OCI-LY7 (cell line): ENCODE measurements at regions not wholly inside any gene's neighbourhood (a gene's known extent, or its start where the extent isn't known, plus 50 kb on each side); places are given as distances from the start of the nearest gene placed in this dataset.

Experiments used
- BruUV-seq: library from RNA; stranded (reverse); fragments of 400-500 nt; replicated peaks from 2 replicates; lab custom pipeline; 2021; lab: Mats Ljungman, UMichigan
- CTCF ChIA-PET: fragments of 300-600 bp; sonication (Branson Sonifier 250); formaldehyde crosslinking; loops from one replicate; lab custom pipeline; 2022; ENCODE audit warnings: antibody characterized with exemption; ENCODE audit not compliant: unreplicated experiment; lab: Charles Lee
- POLR2A ChIA-PET: fragments of 300-600 bp; sonication (Branson Sonifier 250); formaldehyde crosslinking; loops from one replicate; lab custom pipeline; 2022; ENCODE audit warnings: antibody characterized with exemption; lab: Charles Lee
- DNase-seq: peaks from one replicate; pipeline ENCODE4 v3.0.0-alpha.2; 2015; ENCODE audit warnings: low spot score
- H2AFZ ChIP-seq: fragments of 200-600 bp; sonication (generic), shearing (Covaris generic); 2 replicates; pipeline ENCODE4 v1.6.1; 2014; ENCODE audit warnings: mild to moderate bottlenecking, antibody characterized with exemption, low read length, moderate library complexity
- H3K27ac ChIP-seq: fragments of 200-600 bp; sonication (generic); 2 replicates; pipeline ENCODE4 v1.5.1; 2014; ENCODE audit warnings: mixed run types, low read depth, mild to moderate bottlenecking, moderate library complexity, low read length, inconsistent platforms; ENCODE audit not compliant: poor library complexity, severe bottlenecking
- H3K36me3 ChIP-seq: fragments of 200-600 bp; sonication (generic); 2 replicates; pipeline ENCODE4 v1.6.1; 2014; ENCODE audit warnings: mild to moderate bottlenecking, antibody characterized with exemption, low read length, moderate library complexity, mixed read lengths; ENCODE audit not compliant: insufficient read depth
- H3K4me1 ChIP-seq: fragments of 200-600 bp; sonication (generic); 2 replicates; pipeline ENCODE4 v1.5.1; 2014; ENCODE audit warnings: mild to moderate bottlenecking, low read length; ENCODE audit not compliant: insufficient read depth, poor library complexity, severe bottlenecking
- H3K4me2 ChIP-seq: fragments of 200-600 bp; sonication (generic); 2 replicates; pipeline ENCODE4 v1.6.1; 2014; ENCODE audit warnings: mild to moderate bottlenecking, low read length
- H3K4me3 ChIP-seq: fragments of 200-600 bp; sonication (generic); 2 replicates; pipeline ENCODE4 v1.5.1; 2014; ENCODE audit warnings: mild to moderate bottlenecking, low read depth, low read length; ENCODE audit not compliant: poor library complexity, severe bottlenecking
- H3K79me2 ChIP-seq: fragments of 200-600 bp; sonication (generic); 2 replicates; pipeline ENCODE4 v1.6.1; 2016; ENCODE audit warnings: low read depth, mild to moderate bottlenecking, low read length, moderate library complexity, mixed read lengths; ENCODE audit not compliant: insufficient read depth
- H3K9me2 ChIP-seq: fragments of 200-600 bp; sonication (generic); 2 replicates; pipeline ENCODE4 v1.6.1; 2016; ENCODE audit warnings: mild to moderate bottlenecking, low read length, mixed read lengths; ENCODE audit not compliant: insufficient read depth
- H3K9me3 ChIP-seq: fragments of 200-600 bp; sonication (generic); 2 replicates; pipeline ENCODE4 v1.6.1; 2014; ENCODE audit warnings: mild to moderate bottlenecking, mixed run types, low read length, mixed read lengths
- H4K20me1 ChIP-seq: fragments of 200-600 bp; sonication (generic); 2 replicates; pipeline ENCODE4 v1.6.1; 2014; ENCODE audit warnings: mild to moderate bottlenecking, antibody characterized with exemption, low read length, moderate library complexity, mixed read lengths; ENCODE audit not compliant: insufficient read depth
- EZH2phosphoT487 ChIP-seq: fragments of 200-600 bp; sonication (generic); IDR thresholded peaks from 2 replicates; pipeline ENCODE4 v1.6.1; 2018; ENCODE audit warnings: low read depth, borderline replicate concordance, mild to moderate bottlenecking, mixed run types, antibody characterized with exemption, low read length, moderate library complexity, mixed read lengths
- intact Hi-C: fragments of 100-400 bp; cut with micrococcal nuclease; formaldehyde crosslinking; loops from one replicate; pipeline ENCODE4 v1.10.0; 2022; ENCODE audit not compliant: unreplicated experiment
- TF ChIP-seq, protein P1 (sequence below): fragments of 200-600 bp; sonication (generic); conservative IDR thresholded peaks from 2 replicates; pipeline ENCODE4 v1.5.1; 2014; ENCODE audit warnings: mild to moderate bottlenecking, antibody characterized with exemption, low read length, moderate library complexity, mixed read lengths

DNA sequence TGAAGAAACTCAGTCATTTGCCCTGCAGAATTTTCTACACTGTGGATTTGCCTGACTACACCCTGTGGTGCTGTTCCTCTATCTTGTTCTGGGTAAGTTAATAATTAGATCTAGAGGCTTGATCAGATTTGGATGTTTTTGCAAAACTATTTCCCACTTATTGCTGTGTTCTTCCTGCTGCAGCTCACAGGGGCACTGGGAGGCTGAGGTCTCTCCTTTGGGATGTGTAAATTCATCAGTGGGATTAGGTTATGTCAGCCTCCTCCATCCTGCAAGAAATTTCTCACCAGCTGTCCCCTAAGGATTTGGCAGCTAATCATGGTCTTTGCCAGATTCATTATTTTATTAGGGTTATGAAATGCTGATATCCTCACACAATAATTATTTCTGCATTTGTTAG is 148.1 kb upstream of the ZNF32 start:
- no peaks in the 10 kb centered on the region for H3K36me3 ChIP-seq
- no peak overlapping the region for H3K27ac ChIP-seq
- no TSS peak for BruUV-seq
- H3K4me2 ChIP-seq = no peak overlapping the region
- H3K79me2 ChIP-seq = no peaks in the 10 kb centered on the region
- no peaks in the 10 kb centered on the region for H4K20me1 ChIP-seq
- TF ChIP-seq, protein P1, sequence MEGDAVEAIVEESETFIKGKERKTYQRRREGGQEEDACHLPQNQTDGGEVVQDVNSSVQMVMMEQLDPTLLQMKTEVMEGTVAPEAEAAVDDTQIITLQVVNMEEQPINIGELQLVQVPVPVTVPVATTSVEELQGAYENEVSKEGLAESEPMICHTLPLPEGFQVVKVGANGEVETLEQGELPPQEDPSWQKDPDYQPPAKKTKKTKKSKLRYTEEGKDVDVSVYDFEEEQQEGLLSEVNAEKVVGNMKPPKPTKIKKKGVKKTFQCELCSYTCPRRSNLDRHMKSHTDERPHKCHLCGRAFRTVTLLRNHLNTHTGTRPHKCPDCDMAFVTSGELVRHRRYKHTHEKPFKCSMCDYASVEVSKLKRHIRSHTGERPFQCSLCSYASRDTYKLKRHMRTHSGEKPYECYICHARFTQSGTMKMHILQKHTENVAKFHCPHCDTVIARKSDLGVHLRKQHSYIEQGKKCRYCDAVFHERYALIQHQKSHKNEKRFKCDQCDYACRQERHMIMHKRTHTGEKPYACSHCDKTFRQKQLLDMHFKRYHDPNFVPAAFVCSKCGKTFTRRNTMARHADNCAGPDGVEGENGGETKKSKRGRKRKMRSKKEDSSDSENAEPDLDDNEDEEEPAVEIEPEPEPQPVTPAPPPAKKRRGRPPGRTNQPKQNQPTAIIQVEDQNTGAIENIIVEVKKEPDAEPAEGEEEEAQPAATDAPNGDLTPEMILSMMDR = no peak
- TF ChIP-seq EZH2phosphoT487 = no peak
- intact Hi-C loops = no loop called here
- no peak overlapping the region for H3K4me3 ChIP-seq
- no peaks in the 10 kb centered on the region for H3K4me1 ChIP-seq
- ChIA-PET CTCF (no interaction called here), POLR2A (interaction anchor here (0.7 kb wide), 1 partner anchor 114 kb away, joined by 7 read pairs; no protein-coding TSS in a partner anchor)
- DNase-seq = no peak
- no peaks in the 10 kb centered on the region for H3K9me2 ChIP-seq
- H2AFZ ChIP-seq = no peak overlapping the region
- no peaks in the 10 kb centered on the region for H3K9me3 ChIP-seq

DNA sequence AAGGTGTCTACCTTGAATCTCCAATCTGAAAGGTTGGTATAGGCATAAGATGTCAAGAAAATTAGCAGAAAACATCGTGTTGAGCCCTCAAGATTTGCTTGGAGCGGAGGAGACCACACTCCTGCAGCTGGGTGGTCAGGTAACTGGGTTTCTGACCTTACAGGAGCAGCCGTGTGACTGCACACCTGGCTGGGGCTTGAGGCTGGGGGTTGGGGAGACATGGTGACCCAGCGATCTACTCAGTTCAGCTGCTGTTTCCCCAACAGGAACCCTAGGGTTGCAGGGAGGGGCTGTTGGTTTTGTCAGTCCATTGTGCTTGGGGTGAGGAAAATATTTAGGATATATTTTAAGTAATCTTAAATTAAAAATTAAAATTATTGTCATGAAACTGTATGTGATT is 147.0 kb upstream of the ZNF32 start:
- TF ChIP-seq EZH2phosphoT487 = no peak
- TF ChIP-seq, protein P1 = no peak
- ChIA-PET POLR2A (interaction anchor here (0.7 kb wide), 1 partner anchor 1461 kb away, joined by 3 read pairs; no protein-coding TSS in a partner anchor), CTCF (no interaction called here)
- no peak for DNase-seq
- no peaks in the 10 kb centered on the region for H3K9me3 ChIP-seq
- no TSS peak for BruUV-seq
- H2AFZ ChIP-seq = no peak overlapping the region
- intact Hi-C loops = no loop called here
- H3K4me1 ChIP-seq = no peaks in the 10 kb centered on the region
- no peak overlapping the region for H3K27ac ChIP-seq
- no peak overlapping the region for H3K4me3 ChIP-seq
- H3K9me2 ChIP-seq = no peaks in the 10 kb centered on the region
- H3K79me2 ChIP-seq = no peaks in the 10 kb centered on the region
- no peaks in the 10 kb centered on the region for H4K20me1 ChIP-seq
- no peak overlapping the region for H3K4me2 ChIP-seq
- no peaks in the 10 kb centered on the region for H3K36me3 ChIP-seq

DNA sequence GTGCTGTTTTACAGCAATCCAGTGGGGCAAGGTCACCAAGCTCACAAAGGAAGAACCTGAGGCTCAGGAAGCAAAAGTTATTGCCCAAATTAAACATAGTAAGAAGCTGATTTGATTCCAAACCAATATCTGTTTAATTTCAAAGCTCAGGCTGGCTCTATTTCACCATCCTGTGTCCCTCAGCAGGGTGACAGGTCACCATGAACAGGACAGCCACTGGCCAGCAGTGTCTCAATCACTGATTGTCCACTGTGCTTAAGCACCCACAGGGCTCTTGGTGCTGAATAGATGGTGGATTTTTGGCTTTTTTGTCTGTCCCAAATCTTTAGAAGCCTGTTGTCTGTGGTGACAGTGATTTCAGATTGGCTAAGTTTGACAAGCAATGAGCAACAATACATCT is 146.4 kb upstream of the ZNF32 start:
- ChIA-PET POLR2A (interaction anchor here (0.6 to 0.7 kb wide), 3 partner anchors 51 to 1461 kb away, joined by 3 to 5 read pairs (median 3); no protein-coding TSS in a partner anchor), CTCF (no interaction called here)
- H3K4me3 ChIP-seq = no peak overlapping the region
- no peak for DNase-seq
- no peak for TF ChIP-seq EZH2phosphoT487
- intact Hi-C loops = no loop called here
- no peaks in the 10 kb centered on the region for H3K9me2 ChIP-seq
- no peak overlapping the region for H3K27ac ChIP-seq
- no peak overlapping the region for H2AFZ ChIP-seq
- H3K79me2 ChIP-seq = no peaks in the 10 kb centered on the region
- BruUV-seq = no TSS peak
- no peaks in the 10 kb centered on the region for H3K9me3 ChIP-seq
- no peak overlapping the region for H3K4me2 ChIP-seq
- no peaks in the 10 kb centered on the region for H3K4me1 ChIP-seq
- no peaks in the 10 kb centered on the region for H4K20me1 ChIP-seq
- H3K36me3 ChIP-seq = no peaks in the 10 kb centered on the region
